ENCODE measurements at regions not wholly inside any gene's neighbourhood (a gene's known extent, or its start where the extent isn't known, plus 50 kb on each side); places are given as distances from the start of the nearest gene placed in this dataset.

GRCh38 chr11:69378303-69379141 lies 84.6 kb downstream of the MYEOV start:
- no CpG with 5 or more reads among the region's 29 CpGs for WGBS, 2 donors (ENCODE audit: extremely low coverage in 2 of 2, insufficient read length in 2 of 2, insufficient replicate concordance in 1 of 2)
- H3K9ac ChIP-seq (ENCODE audit: low read depth, low read length, poor library complexity), result no peak overlapping the region
- H2BK12ac ChIP-seq (ENCODE audit: low read length), result peak overlapping the region; percentile 81

GRCh38 chr11:69380451-69380901 lies 86.5 kb downstream of the MYEOV start:
- no peaks in the 10 kb centered on the region for H3K36me3 ChIP-seq (replicated peaks in 1 of 2; ENCODE audit: control insufficient read depth in 2 of 2, insufficient read depth in 2 of 2, low read length in 2 of 2)
- peak overlapping the region; percentile 54 for H3K4ac ChIP-seq (ENCODE audit: low read length)
- peak overlapping the region; percentile 22 for H3K23ac ChIP-seq (ENCODE audit: low read depth, low read length, poor library complexity)
- peak overlapping the region; percentile 89 for H2AK5ac ChIP-seq (ENCODE audit: low read depth, low read length)
- no peaks in the 10 kb centered on the region for H3K79me1 ChIP-seq (ENCODE audit: low read depth, low read length)
- no peak overlapping the region for H4K8ac ChIP-seq (ENCODE audit: low read depth, low read length)
- peak overlapping the region; percentile 31 for H3K14ac ChIP-seq (ENCODE audit: low read length)
- H3K9me3 ChIP-seq (replicated peaks in 1 of 2; ENCODE audit: control insufficient read depth in 2 of 2, insufficient read depth in 1 of 2, low read depth in 1 of 2, low read length in 2 of 2), result no peaks in the 10 kb centered on the region
- H4K91ac ChIP-seq (ENCODE audit: low read depth, low read length, poor library complexity), result no peak overlapping the region
- peak overlapping the region; percentile 49 for H2BK12ac ChIP-seq (ENCODE audit: low read length)
- peak overlapping the region; percentile 72 for H3K18ac ChIP-seq (ENCODE audit: low read length)
- peaks cover 0 to 2% (median 0%) of the 10 kb centered on the region in 3 experiments for H3K27me3 ChIP-seq (ENCODE audit: control insufficient read depth in 3 of 3, insufficient read depth in 3 of 3, low read depth in 1 of 3, low read length in 3 of 3)
- H2BK5ac ChIP-seq (ENCODE audit: low read length), result peak overlapping the region; percentile 90
- H3K9ac ChIP-seq (ENCODE audit: low read depth, low read length, poor library complexity), result no peak overlapping the region
- H3K4me2 ChIP-seq (ENCODE audit: insufficient read depth, low read length, poor library complexity, severe bottlenecking), result peak overlapping the region; percentile 3
- H3K4me3 ChIP-seq (ENCODE audit: low read length in 2 of 2), result no peak overlapping the region
- H2BK15ac ChIP-seq (ENCODE audit: low read length), result peak overlapping the region; percentile 73
- H2AFZ ChIP-seq (ENCODE audit: low read length), result no peak overlapping the region
- no peak for DNase-seq (ENCODE audit: low spot score)
- WGBS, 2 donors (ENCODE audit: extremely low coverage in 2 of 2, insufficient read length in 2 of 2, insufficient replicate concordance in 1 of 2), result no CpG with 5 or more reads among the region's 20 CpGs
- H2BK120ac ChIP-seq (ENCODE audit: low read depth, low read length), result no peak overlapping the region
- no peak overlapping the region for H3K27ac ChIP-seq (replicated peaks; ENCODE audit: low read length)
- peaks cover 0 to 7% of the 10 kb centered on the region in 2 donors for H3K4me1 ChIP-seq (ENCODE audit: control insufficient read depth in 2 of 2, insufficient read depth in 1 of 2, low read depth in 1 of 2, low read length in 2 of 2)

More at GRCh38 chr11:69378303-69379141, 84.6 kb downstream of the MYEOV start:
- H2AK5ac ChIP-seq (ENCODE audit: low read depth, low read length), result peak overlapping the region; percentile 76
- no peaks in the 10 kb centered on the region for H3K27me3 ChIP-seq (ENCODE audit: control insufficient read depth in 3 of 3, insufficient read depth in 3 of 3, low read depth in 1 of 3, low read length in 3 of 3)
- no peak overlapping the region for H3K4me2 ChIP-seq (ENCODE audit: insufficient read depth, low read length, poor library complexity, severe bottlenecking)
- H3K18ac ChIP-seq (ENCODE audit: low read length), result peak overlapping the region; percentile 86
- peaks cover 0 to 7% of the 10 kb centered on the region in 2 donors for H3K4me1 ChIP-seq (ENCODE audit: control insufficient read depth in 2 of 2, insufficient read depth in 1 of 2, low read depth in 1 of 2, low read length in 2 of 2)
- peak overlapping the region; percentile 95 for H2BK15ac ChIP-seq (ENCODE audit: low read length)
- peak overlapping the region; percentile 38 for H4K91ac ChIP-seq (ENCODE audit: low read depth, low read length, poor library complexity)
- H2BK120ac ChIP-seq (ENCODE audit: low read depth, low read length), result no peak overlapping the region
- no peak overlapping the region for H3K4ac ChIP-seq (ENCODE audit: low read length)
- peak overlapping the region; percentile 0 for H2BK5ac ChIP-seq (ENCODE audit: low read length)
- H3K14ac ChIP-seq (ENCODE audit: low read length), result peak overlapping the region; percentile 14
- no peak overlapping the region for H4K8ac ChIP-seq (ENCODE audit: low read depth, low read length)
- no peaks in the 10 kb centered on the region for H3K79me1 ChIP-seq (ENCODE audit: low read depth, low read length)
- no peak overlapping the region for H2AFZ ChIP-seq (ENCODE audit: low read length)
- H3K4me3 ChIP-seq (ENCODE audit: low read length in 2 of 2), result no peak overlapping the region
- no peaks in the 10 kb centered on the region for H3K9me3 ChIP-seq (replicated peaks in 1 of 2; ENCODE audit: control insufficient read depth in 2 of 2, insufficient read depth in 1 of 2, low read depth in 1 of 2, low read length in 2 of 2)
- no peak overlapping the region for H3K27ac ChIP-seq (replicated peaks; ENCODE audit: low read length)
- DNase-seq (ENCODE audit: low spot score), result no peak
- no peaks in the 10 kb centered on the region for H3K36me3 ChIP-seq (replicated peaks in 1 of 2; ENCODE audit: control insufficient read depth in 2 of 2, insufficient read depth in 2 of 2, low read length in 2 of 2)
- H3K23ac ChIP-seq (ENCODE audit: low read depth, low read length, poor library complexity), result peak overlapping the region; percentile 22

GRCh38 chr11:69380921-69381581 lies 87.1 kb downstream of the MYEOV start:
- Histone ChIP-seq H2AK5ac (ENCODE audit: low read depth, low read length) (peak overlapping the region; percentile 89), H2BK12ac (ENCODE audit: low read length) (peak overlapping the region; percentile 86), H3K4me3 (ENCODE audit: low read length in 2 of 2) (no peak overlapping the region), H3K79me1 (ENCODE audit: low read depth, low read length) (no peaks in the 10 kb centered on the region), H3K9me3 (replicated peaks in 1 of 2; ENCODE audit: control insufficient read depth in 2 of 2, insufficient read depth in 1 of 2, low read depth in 1 of 2, low read length in 2 of 2) (no peaks in the 10 kb centered on the region), H2AFZ (ENCODE audit: low read length) (no peak overlapping the region), H3K27me3 (ENCODE audit: control insufficient read depth in 3 of 3, insufficient read depth in 3 of 3, low read depth in 1 of 3, low read length in 3 of 3) (peaks cover 0 to 2% (median 0%) of the 10 kb centered on the region in 3 experiments), H2BK120ac (ENCODE audit: low read depth, low read length) (no peak overlapping the region), H3K9ac (ENCODE audit: low read depth, low read length, poor library complexity) (no peak overlapping the region), H3K36me3 (replicated peaks in 1 of 2; ENCODE audit: control insufficient read depth in 2 of 2, insufficient read depth in 2 of 2, low read length in 2 of 2) (no peaks in the 10 kb centered on the region), H3K18ac (ENCODE audit: low read length) (peak overlapping the region; percentile 86), H3K4ac (ENCODE audit: low read length) (no peak overlapping the region), H4K91ac (ENCODE audit: low read depth, low read length, poor library complexity) (no peak overlapping the region), H3K27ac (replicated peaks; ENCODE audit: low read length) (no peak overlapping the region), H3K23ac (ENCODE audit: low read depth, low read length, poor library complexity) (peak overlapping the region; percentile 22), H3K4me1 (ENCODE audit: control insufficient read depth in 2 of 2, insufficient read depth in 1 of 2, low read depth in 1 of 2, low read length in 2 of 2) (peaks cover 0 to 7% of the 10 kb centered on the region in 2 donors), H3K14ac (ENCODE audit: low read length) (no peak overlapping the region), H2BK5ac (ENCODE audit: low read length) (peak overlapping the region; percentile 90), H4K8ac (ENCODE audit: low read depth, low read length) (peak overlapping the region; percentile 9), H3K4me2 (ENCODE audit: insufficient read depth, low read length, poor library complexity, severe bottlenecking) (no peak overlapping the region), H2BK15ac (ENCODE audit: low read length) (peak overlapping the region; percentile 86)
- DNase-seq (ENCODE audit: low spot score), result no peak
- no CpG with 5 or more reads among the region's 10 CpGs for WGBS, 2 donors (ENCODE audit: extremely low coverage in 2 of 2, insufficient read length in 2 of 2, insufficient replicate concordance in 1 of 2)

- no peak overlapping the region for H3K14ac ChIP-seq (ENCODE audit: low read length)
Observed at GRCh38 chr11:69381681-69382130, 87.8 kb downstream of the MYEOV start.

More at GRCh38 chr11:69381681-69382130, 87.8 kb downstream of the MYEOV start:
- Histone ChIP-seq H3K27ac (replicated peaks; ENCODE audit: low read length) (no peak overlapping the region), H2AFZ (ENCODE audit: low read length) (no peak overlapping the region), H3K79me1 (ENCODE audit: low read depth, low read length) (no peaks in the 10 kb centered on the region), H3K9ac (ENCODE audit: low read depth, low read length, poor library complexity) (peak overlapping the region; percentile 2), H3K4me3 (ENCODE audit: low read length in 2 of 2) (peak overlapping the region in 1 of 2 donors; percentile 30), H3K27me3 (ENCODE audit: control insufficient read depth in 3 of 3, insufficient read depth in 3 of 3, low read depth in 1 of 3, low read length in 3 of 3) (peaks cover 0 to 2% (median 0%) of the 10 kb centered on the region in 3 experiments), H3K18ac (ENCODE audit: low read length) (peak overlapping the region; percentile 75), H2BK5ac (ENCODE audit: low read length) (peak overlapping the region; percentile 90), H3K4me1 (ENCODE audit: control insufficient read depth in 2 of 2, insufficient read depth in 1 of 2, low read depth in 1 of 2, low read length in 2 of 2) (peaks cover 0 to 7% of the 10 kb centered on the region in 2 donors), H3K9me3 (replicated peaks in 1 of 2; ENCODE audit: control insufficient read depth in 2 of 2, insufficient read depth in 1 of 2, low read depth in 1 of 2, low read length in 2 of 2) (no peaks in the 10 kb centered on the region), H3K36me3 (replicated peaks in 1 of 2; ENCODE audit: control insufficient read depth in 2 of 2, insufficient read depth in 2 of 2, low read length in 2 of 2) (no peaks in the 10 kb centered on the region), H3K23ac (ENCODE audit: low read depth, low read length, poor library complexity) (peak overlapping the region; percentile 22), H3K4ac (ENCODE audit: low read length) (no peak overlapping the region), H3K4me2 (ENCODE audit: insufficient read depth, low read length, poor library complexity, severe bottlenecking) (no peak overlapping the region), H2BK120ac (ENCODE audit: low read depth, low read length) (no peak overlapping the region), H4K8ac (ENCODE audit: low read depth, low read length) (no peak overlapping the region), H4K91ac (ENCODE audit: low read depth, low read length, poor library complexity) (peak overlapping the region; percentile 1), H2AK5ac (ENCODE audit: low read depth, low read length) (peak overlapping the region; percentile 82), H2BK12ac (ENCODE audit: low read length) (peak overlapping the region; percentile 27), H2BK15ac (ENCODE audit: low read length) (peak overlapping the region; percentile 86)
- WGBS, 2 donors (ENCODE audit: extremely low coverage in 2 of 2, insufficient read length in 2 of 2, insufficient replicate concordance in 1 of 2), result no CpG with 5 or more reads among the region's 17 CpGs
- no peak for DNase-seq (ENCODE audit: low spot score)

All from neuronal stem cell (in vitro differentiated cells).